ENCODE measurements at regions not wholly inside any gene's neighbourhood (a gene's known extent, or its start where the extent isn't known, plus 50 kb on each side); places are given as distances from the start of the nearest gene placed in this dataset.

DNA sequence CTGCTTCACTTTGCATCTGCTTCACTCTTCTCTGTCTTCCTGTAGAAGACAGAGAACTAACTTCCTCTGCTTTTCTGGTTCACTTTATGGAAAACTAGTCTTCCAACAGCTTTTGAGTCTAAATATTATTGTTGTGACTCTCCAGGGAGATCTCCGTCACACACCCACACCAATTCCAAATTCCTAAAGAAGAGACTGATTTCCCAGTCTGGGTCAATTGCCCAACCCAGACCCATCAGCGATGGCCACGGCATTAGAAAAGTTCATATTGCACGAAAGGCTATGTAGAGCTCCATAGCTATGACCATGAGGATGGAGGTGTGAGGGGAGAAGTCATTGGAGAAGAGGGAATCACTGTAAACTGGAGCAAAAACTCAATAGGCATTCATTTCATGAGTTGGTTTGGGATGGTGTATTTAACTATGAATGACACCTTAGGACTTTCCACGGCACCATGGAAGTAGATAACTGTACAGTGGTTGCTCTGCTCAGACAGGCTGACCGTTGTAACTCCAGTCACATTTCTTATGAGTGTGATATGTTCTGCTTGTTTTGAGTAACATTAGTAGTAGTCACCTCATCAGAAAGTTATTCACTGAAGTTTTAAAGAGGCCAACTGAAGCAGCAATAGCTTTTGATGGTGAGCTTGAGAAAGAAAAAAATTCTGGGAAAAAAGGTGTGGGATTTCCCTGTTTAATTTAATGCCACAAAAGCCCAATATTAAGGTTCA, 78.1 kb upstream of the MAMDC2 start:
- TF ChIP-seq CTCF (IDR thresholded peaks at IDR 0.05): no peak
- TF ChIP-seq POLR2A (IDR thresholded peaks at IDR 0.05): no peak

Measured in body of pancreas (tissue), 4 donors.